Right lobe of liver (tissue), 6 donors: ENCODE measurements at regions not wholly inside any gene's neighbourhood (a gene's known extent, or its start where the extent isn't known, plus 50 kb on each side); places are given as distances from the start of the nearest gene placed in this dataset.

Experiments
- ATAC-seq, 4 donors: fragments of 200-7000 bp; cut with Tn5 transposase; one replicate each; pipeline ENCODE4 v1.9.1; 2020; ENCODE audit warnings: mild to moderate bottlenecking in 4 of 4, moderate library complexity in 4 of 4
- DNase-seq, 3 donors: peaks; one replicate each; pipeline ENCODE4 v3.0.0-alpha.2; 2020
- H3K27ac ChIP-seq, 3 donors: fragments of 200-600 bp; one replicate each; pipeline ENCODE4 v1.8.0; 2022
- H3K27me3 ChIP-seq, 2 donors: fragments of 200-600 bp; one replicate each; pipeline ENCODE4 v1.8.0; 2022
- H3K36me3 ChIP-seq, 4 donors: fragments of 200-600 bp; sonication (generic) in 1 of 4; one replicate each; pipeline versions ENCODE4 v1.5.1 to v1.8.0; 2017 to 2022; ENCODE audit warnings: control low read depth in 1 of 4
- H3K4me1 ChIP-seq, 4 donors: fragments of 200-600 bp; sonication (generic) in 1 of 4; one replicate each; pipeline versions ENCODE4 v1.5.1 to v1.8.0; 2017 to 2022; ENCODE audit warnings: control low read depth in 1 of 4
- H3K4me3 ChIP-seq, 3 donors: fragments of 200-600 bp; one replicate each; pipeline ENCODE4 v1.8.0; 2022
- H3K9me3 ChIP-seq, 4 donors: fragments of 200-600 bp; sonication (generic) in 1 of 4; one replicate each; pipeline versions ENCODE4 v1.5.1 to v1.8.0; 2017 to 2022; ENCODE audit warnings: control low read depth in 1 of 4
- POLR2A ChIP-seq: fragments of 450-650 bp; IDR thresholded peaks from one replicate; pipeline ENCODE4 v1.6.1; 2017; ENCODE audit warnings: antibody characterized with exemption, mild to moderate bottlenecking
- WGBS: methylation state at CpG from one replicate; pipeline ENCODE4 v1.1.6; 2018; ENCODE audit warnings: low coverage, low lambda C conversion rate; ENCODE audit not compliant: insufficient coverage; ENCODE audit errors: missing lambda C conversion rate; 5-methylcytosine and 5-hydroxymethylcytosine counted together
- intact Hi-C, 2 donors: fragments of 100-400 bp; cut with DNase I; formaldehyde crosslinking; loops; one replicate each; pipeline versions ENCODE4 v1.11.2 to v1.14.1; 2022
- TF ChIP-seq, protein P1 (sequence below), 4 donors: fragments of 200-600 bp in 3 of 4; fragments of 450-650 bp in 1 of 4; IDR thresholded peaks; one replicate each; pipeline versions ENCODE4 v1.5.1 to v1.8.0; 2016 to 2022; ENCODE audit warnings: antibody characterized with exemption in 4 of 4, mild to moderate bottlenecking in 2 of 4
- donor health status: DM: no; HTN: yes; CAD: no.
- donor health status: DM: no; HTN: no; CAD: no.
- donor health status: DM: no; HTN: no; CAD: no.
- donor health status: DM: no; HTN: yes; CAD: no.
- donor health status: DM: no; HTN: yes; CAD: no.

DNA sequence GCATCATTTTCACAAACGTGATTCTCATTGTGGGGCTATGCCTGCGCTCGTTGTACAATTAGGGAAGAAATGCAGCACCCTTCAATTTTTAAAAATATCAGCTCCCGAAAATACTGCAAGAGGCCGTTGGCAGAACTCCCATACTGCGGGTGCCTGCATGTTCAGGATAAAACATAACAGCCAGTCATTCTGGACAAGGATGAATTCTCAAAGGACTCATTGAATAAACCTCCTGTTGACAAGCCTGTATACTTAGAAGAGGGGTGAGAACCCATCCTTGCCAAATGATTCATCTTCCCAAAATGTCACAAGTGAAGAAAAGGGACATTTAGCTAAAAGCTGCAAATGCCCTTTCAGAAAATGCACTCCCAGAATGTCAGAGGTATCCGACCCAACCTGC is 141.9 kb downstream of the CSNK2A3 start:
- no peak for ATAC-seq
- WGBS = 48% methylated on average over 6 of the region's 7 CpGs
- intact Hi-C loops = no loop called here

DNA sequence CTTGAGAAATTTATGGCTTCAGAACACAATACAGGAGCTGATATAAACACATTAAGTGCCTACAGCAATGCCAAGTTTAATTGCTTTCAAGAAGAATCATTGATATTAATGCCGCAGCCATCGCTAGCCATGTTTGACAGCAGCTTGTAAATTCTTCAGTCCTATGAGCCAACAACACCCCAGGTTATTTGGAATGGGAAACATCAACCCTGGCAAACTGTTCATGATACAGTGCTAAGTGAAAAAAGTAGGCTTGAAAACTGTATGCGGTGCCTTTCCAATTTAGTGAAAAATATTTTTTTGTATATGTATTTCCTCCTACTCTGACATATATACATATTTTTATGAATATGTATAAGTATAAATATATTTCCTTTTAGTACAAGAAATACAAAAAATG is 142.6 kb downstream of the CSNK2A3 start:
- 73% methylated on average over 3 of the region's 3 CpGs for WGBS
- no peaks in the 10 kb centered on the region for H3K27me3 ChIP-seq
- intact Hi-C loops = no loop called here
- H3K27ac ChIP-seq = no peak overlapping the region
- ATAC-seq = no peak
- H3K4me3 ChIP-seq = no peak overlapping the region
- no peak for DNase-seq
- no peaks in the 10 kb centered on the region for H3K36me3 ChIP-seq
- TF ChIP-seq, protein P1, sequence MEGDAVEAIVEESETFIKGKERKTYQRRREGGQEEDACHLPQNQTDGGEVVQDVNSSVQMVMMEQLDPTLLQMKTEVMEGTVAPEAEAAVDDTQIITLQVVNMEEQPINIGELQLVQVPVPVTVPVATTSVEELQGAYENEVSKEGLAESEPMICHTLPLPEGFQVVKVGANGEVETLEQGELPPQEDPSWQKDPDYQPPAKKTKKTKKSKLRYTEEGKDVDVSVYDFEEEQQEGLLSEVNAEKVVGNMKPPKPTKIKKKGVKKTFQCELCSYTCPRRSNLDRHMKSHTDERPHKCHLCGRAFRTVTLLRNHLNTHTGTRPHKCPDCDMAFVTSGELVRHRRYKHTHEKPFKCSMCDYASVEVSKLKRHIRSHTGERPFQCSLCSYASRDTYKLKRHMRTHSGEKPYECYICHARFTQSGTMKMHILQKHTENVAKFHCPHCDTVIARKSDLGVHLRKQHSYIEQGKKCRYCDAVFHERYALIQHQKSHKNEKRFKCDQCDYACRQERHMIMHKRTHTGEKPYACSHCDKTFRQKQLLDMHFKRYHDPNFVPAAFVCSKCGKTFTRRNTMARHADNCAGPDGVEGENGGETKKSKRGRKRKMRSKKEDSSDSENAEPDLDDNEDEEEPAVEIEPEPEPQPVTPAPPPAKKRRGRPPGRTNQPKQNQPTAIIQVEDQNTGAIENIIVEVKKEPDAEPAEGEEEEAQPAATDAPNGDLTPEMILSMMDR (IDR thresholded peaks at IDR 0.05) = no peak
- TF ChIP-seq POLR2A = no peak
- no peaks in the 10 kb centered on the region for H3K4me1 ChIP-seq
- H3K9me3 ChIP-seq = no peaks in the 10 kb centered on the region

More for the DNA sequence above, 141.9 kb downstream of the CSNK2A3 start:
- H3K27ac ChIP-seq = no peak overlapping the region
- no peaks in the 10 kb centered on the region for H3K27me3 ChIP-seq
- peak in 1 of 3 donors; percentile 22 for DNase-seq
- H3K4me3 ChIP-seq = no peak overlapping the region
- H3K9me3 ChIP-seq = no peaks in the 10 kb centered on the region
- no peak for TF ChIP-seq POLR2A
- TF ChIP-seq, protein P1 (IDR thresholded peaks at IDR 0.05) = no peak
- H3K36me3 ChIP-seq = no peaks in the 10 kb centered on the region
- H3K4me1 ChIP-seq = no peaks in the 10 kb centered on the region

DNA sequence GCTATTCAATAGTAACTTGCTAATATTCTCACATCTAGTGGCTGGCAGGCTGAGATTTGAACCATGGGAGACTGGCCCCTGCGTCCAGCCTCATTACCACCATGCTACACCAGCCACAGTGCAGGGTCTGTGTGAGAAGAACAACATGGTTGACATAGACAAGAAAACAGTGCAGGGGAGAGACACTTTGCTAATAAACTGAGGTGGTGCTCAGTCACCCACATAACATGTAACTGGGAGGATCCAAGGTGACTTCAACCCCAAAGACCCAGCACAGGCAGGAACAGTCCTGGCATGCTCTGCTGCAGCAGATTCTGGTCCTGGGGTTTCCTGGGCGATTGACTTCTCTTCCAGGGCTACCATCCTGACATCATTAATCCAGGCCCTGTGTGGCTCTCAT is 143.1 kb downstream of the CSNK2A3 start:
- Histone ChIP-seq H3K4me3 (no peak overlapping the region), H3K9me3 (no peaks in the 10 kb centered on the region), H3K27ac (no peak overlapping the region), H3K4me1 (no peaks in the 10 kb centered on the region), H3K36me3 (no peaks in the 10 kb centered on the region), H3K27me3 (no peaks in the 10 kb centered on the region)
- peak in 1 of 3 donors; percentile 9 for DNase-seq
- 67% methylated on average over 1 of the region's 2 CpGs for WGBS
- ATAC-seq = no peak
- TF ChIP-seq, protein P1 (IDR thresholded peaks at IDR 0.05) = no peak
- no peak for TF ChIP-seq POLR2A
- intact Hi-C loops = no loop called here

DNA sequence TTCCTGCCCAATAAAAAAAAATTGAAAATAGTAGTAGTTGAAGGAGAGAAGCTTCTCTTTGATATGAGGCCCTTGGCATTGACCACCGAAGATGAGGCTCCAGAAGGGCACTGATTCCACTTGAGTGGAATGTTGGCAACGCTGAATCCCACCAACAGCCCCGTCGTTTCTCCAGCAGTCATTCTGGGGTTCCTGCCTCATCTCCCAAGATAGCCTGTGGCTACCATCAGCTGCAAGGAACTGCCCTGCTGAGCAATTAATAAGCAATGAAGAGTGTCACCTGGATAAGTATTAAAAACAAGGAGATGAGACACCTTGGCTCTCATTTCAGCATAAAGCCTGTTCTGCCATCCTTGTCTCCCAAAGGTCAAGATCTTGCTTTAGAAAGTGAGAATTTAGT is 144.1 kb downstream of the CSNK2A3 start:
- DNase-seq (peak in 1 of 3 donors; percentile 10), ATAC-seq (no peak)
- no peak for TF ChIP-seq POLR2A
- TF ChIP-seq, protein P1 (IDR thresholded peaks at IDR 0.05) = no peak
- Histone ChIP-seq H3K4me3 (no peak overlapping the region), H3K27me3 (no peaks in the 10 kb centered on the region), H3K36me3 (no peaks in the 10 kb centered on the region), H3K27ac (no peak overlapping the region), H3K4me1 (no peaks in the 10 kb centered on the region), H3K9me3 (no peaks in the 10 kb centered on the region)
- intact Hi-C loops = no loop called here
- WGBS = 66% methylated on average over 4 of the region's 4 CpGs

DNA sequence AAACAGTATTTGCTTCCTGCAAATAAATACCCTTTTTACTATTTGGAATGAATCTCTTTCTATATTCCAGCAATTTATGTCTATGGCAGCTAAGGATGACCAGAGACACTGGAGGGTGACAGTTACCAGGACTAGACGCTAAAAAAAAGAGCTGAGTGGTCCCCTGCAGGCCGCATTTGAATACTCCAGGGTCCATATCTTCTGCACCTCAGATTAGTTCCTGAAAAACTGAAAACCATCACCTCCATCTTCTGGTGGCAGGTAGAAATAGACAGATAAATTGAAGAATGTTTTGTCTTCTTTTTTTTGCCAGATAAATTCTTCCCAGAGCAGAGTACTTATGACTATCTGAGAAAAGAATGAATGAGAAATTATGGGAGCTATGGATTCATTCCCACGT is 145.6 kb downstream of the CSNK2A3 start:
- 32% methylated on average over 3 of the region's 3 CpGs for WGBS

More for the DNA sequence above, 145.6 kb downstream of the CSNK2A3 start:
- no peaks in the 10 kb centered on the region for H3K36me3 ChIP-seq
- no peak for DNase-seq
- intact Hi-C loops = no loop called here
- H3K4me3 ChIP-seq = no peak overlapping the region
- H3K27me3 ChIP-seq = no peaks in the 10 kb centered on the region
- H3K27ac ChIP-seq = no peak overlapping the region
- H3K4me1 ChIP-seq = no peaks in the 10 kb centered on the region
- no peak for ATAC-seq
- TF ChIP-seq, protein P1 (IDR thresholded peaks at IDR 0.05) = no peak
- TF ChIP-seq POLR2A = no peak
- H3K9me3 ChIP-seq = peaks cover 0 to 4% (median 0%) of the 10 kb centered on the region in 4 donors
